Astrocyte (in vitro differentiated cells and primary cell): ENCODE measurements at regions not wholly inside any gene's neighbourhood (a gene's known extent, or its start where the extent isn't known, plus 50 kb on each side); places are given as distances from the start of the nearest gene placed in this dataset.

Experiments
- DNase-seq: peaks from one replicate; pipeline ENCODE4 v3.0.0-alpha.2; 2010; ENCODE audit warnings: low read depth
- FAIRE-seq: peaks from 2 replicates; lab custom pipeline; 2011; peaks lifted over from hg19 to GRCh38; lab: Jason Lieb, UNC
- H2AFZ ChIP-seq: 2 replicates; pipeline ENCODE4 v1.6.0; 2012; ENCODE audit warnings: low read depth, low read length, inconsistent platforms
- H3K27ac ChIP-seq: 2 replicates; pipeline ENCODE4 v1.5.1; 2011; ENCODE audit warnings: low read depth, low read length, inconsistent platforms
- H3K27me3 ChIP-seq: 2 replicates; pipeline ENCODE4 v1.6.0; 2011; ENCODE audit warnings: low read length, inconsistent platforms; ENCODE audit not compliant: insufficient read depth
- H3K36me3 ChIP-seq: 2 replicates; pipeline ENCODE4 v1.5.1; 2011; ENCODE audit warnings: low read length, inconsistent platforms; ENCODE audit not compliant: insufficient read depth
- H3K4me1 ChIP-seq: 2 replicates; pipeline ENCODE4 v1.5.1; 2011; ENCODE audit warnings: low read length, inconsistent platforms; ENCODE audit not compliant: insufficient read depth
- H3K4me2 ChIP-seq: 2 replicates; pipeline ENCODE4 v1.6.0; 2012; ENCODE audit warnings: low read length, inconsistent platforms
- H3K4me3 ChIP-seq: 2 replicates; pipeline ENCODE4 v1.5.1; 2011; ENCODE audit warnings: low read depth, mild to moderate bottlenecking, low read length, inconsistent platforms; ENCODE audit not compliant: insufficient read depth
- H3K79me2 ChIP-seq: 2 replicates; pipeline ENCODE4 v1.6.0; 2012; ENCODE audit warnings: mild to moderate bottlenecking, low read length, inconsistent platforms; ENCODE audit not compliant: insufficient read depth
- H3K9ac ChIP-seq: 2 replicates; pipeline ENCODE4 v1.6.0; 2012; ENCODE audit warnings: mild to moderate bottlenecking, low read length, inconsistent platforms
- H3K9me3 ChIP-seq: 2 replicates; pipeline ENCODE4 v1.5.1; 2012; ENCODE audit warnings: low read depth, mild to moderate bottlenecking, low read length, inconsistent platforms; ENCODE audit not compliant: insufficient read depth
- H4K20me1 ChIP-seq: 2 replicates; pipeline ENCODE4 v1.6.0; 2012; ENCODE audit warnings: low read length, inconsistent platforms; ENCODE audit not compliant: insufficient read depth
- H3K27ac Mint-ChIP-seq: one replicate; pipeline ENCODE4 v1.8.0; 2021; ENCODE audit warnings: mild to moderate bottlenecking, mixed read lengths; ENCODE audit not compliant: unreplicated experiment
- H3K27me3 Mint-ChIP-seq: one replicate; pipeline ENCODE4 v1.8.0; 2021; ENCODE audit warnings: low read depth, mixed read lengths; ENCODE audit not compliant: unreplicated experiment
- H3K36me3 Mint-ChIP-seq: one replicate; pipeline ENCODE4 v1.8.0; 2021; ENCODE audit warnings: low read depth, mixed read lengths; ENCODE audit not compliant: unreplicated experiment
- H3K4me1 Mint-ChIP-seq: one replicate; pipeline ENCODE4 v1.8.0; 2021; ENCODE audit warnings: low read depth, mixed read lengths; ENCODE audit not compliant: unreplicated experiment
- H3K4me3 Mint-ChIP-seq: one replicate; pipeline ENCODE4 v1.8.0; 2021; ENCODE audit warnings: mild to moderate bottlenecking, moderate library complexity, mixed read lengths; ENCODE audit not compliant: unreplicated experiment
- H3K9me3 Mint-ChIP-seq: one replicate; pipeline ENCODE4 v1.8.0; 2021; ENCODE audit warnings: mild to moderate bottlenecking, mixed read lengths; ENCODE audit not compliant: unreplicated experiment
- CTCF ChIP-seq: IDR thresholded peaks from 2 replicates; pipeline ENCODE4 v1.5.1; 2011; ENCODE audit warnings: low read depth, mild to moderate bottlenecking, inconsistent platforms, low read length, moderate library complexity; ENCODE audit not compliant: insufficient read depth
- EZH2 ChIP-seq: IDR thresholded peaks from 2 replicates; pipeline ENCODE4 v1.6.1; 2012; ENCODE audit warnings: mild to moderate bottlenecking, low read length, inconsistent platforms; ENCODE audit not compliant: insufficient read depth

DNA sequence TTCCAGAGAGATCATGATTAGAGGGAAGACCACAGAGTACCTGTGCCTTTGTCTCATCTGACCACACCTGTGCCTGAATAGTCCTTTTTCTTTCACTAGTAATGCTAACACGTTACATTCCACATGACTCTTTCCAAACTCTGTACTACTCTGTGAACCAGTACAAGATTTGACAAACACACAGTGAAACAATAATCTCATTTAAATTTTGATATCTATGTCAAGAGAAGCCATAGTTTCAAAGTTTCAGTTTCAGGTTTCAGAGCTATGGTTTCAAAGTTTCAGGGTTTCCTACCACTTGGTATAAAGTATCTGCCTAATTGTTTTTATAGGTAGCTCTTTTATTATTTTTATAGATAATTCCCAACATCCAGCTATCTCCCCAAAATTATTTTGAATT is 62.0 kb upstream of the PHACTR2 start:
- no peak for FAIRE-seq
- no peak for DNase-seq
- no peak for TF ChIP-seq EZH2
- no peak for TF ChIP-seq CTCF
- no peak overlapping the region for H3K4me3 Mint-ChIP-seq
- H3K4me1 Mint-ChIP-seq, result no peaks in the 10 kb centered on the region
- H3K4me3 ChIP-seq, result no peak overlapping the region
- no peaks in the 10 kb centered on the region for H3K4me1 ChIP-seq
- no peaks in the 10 kb centered on the region for H4K20me1 ChIP-seq
- H3K79me2 ChIP-seq, result no peaks in the 10 kb centered on the region
- H3K27me3 ChIP-seq, result no peaks in the 10 kb centered on the region
- no peak overlapping the region for H2AFZ ChIP-seq
- H3K36me3 ChIP-seq, result no peaks in the 10 kb centered on the region
- no peak overlapping the region for H3K27ac ChIP-seq
- H3K27ac Mint-ChIP-seq, result no peak overlapping the region
- peaks cover 2% of the 10 kb centered on the region for H3K9me3 Mint-ChIP-seq
- H3K9ac ChIP-seq, result no peak overlapping the region
- no peaks in the 10 kb centered on the region for H3K27me3 Mint-ChIP-seq
- no peaks in the 10 kb centered on the region for H3K36me3 Mint-ChIP-seq
- H3K9me3 ChIP-seq, result no peaks in the 10 kb centered on the region
- H3K4me2 ChIP-seq, result no peak overlapping the region

DNA sequence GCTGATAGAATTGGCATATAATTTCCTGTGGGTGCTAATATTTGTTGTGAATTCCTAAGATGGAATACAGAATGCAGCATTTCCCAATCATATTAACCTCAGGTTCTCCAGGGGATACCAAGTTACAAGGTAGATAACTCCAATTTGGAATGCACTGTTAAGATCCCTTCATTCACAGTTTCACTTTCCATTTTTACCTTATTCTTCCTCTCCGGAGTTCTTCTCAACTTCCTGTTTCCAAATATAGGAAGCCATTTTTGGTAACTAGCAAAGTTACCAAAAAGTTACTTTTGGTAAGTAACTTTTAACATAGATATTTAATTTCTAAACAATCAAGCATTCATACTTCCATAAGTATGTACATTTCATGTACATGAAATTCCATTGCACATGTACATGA is 63.5 kb upstream of the PHACTR2 start:
- H4K20me1 ChIP-seq, result no peaks in the 10 kb centered on the region
- no peaks in the 10 kb centered on the region for H3K36me3 ChIP-seq
- no peak overlapping the region for H2AFZ ChIP-seq
- H3K4me3 Mint-ChIP-seq, result no peak overlapping the region
- H3K9ac ChIP-seq, result no peak overlapping the region
- no peak overlapping the region for H3K4me2 ChIP-seq
- H3K27ac Mint-ChIP-seq, result no peak overlapping the region
- H3K9me3 Mint-ChIP-seq, result peaks cover 2% of the 10 kb centered on the region
- no peak overlapping the region for H3K27ac ChIP-seq
- no peak for TF ChIP-seq EZH2
- TF ChIP-seq CTCF, result no peak
- no peaks in the 10 kb centered on the region for H3K36me3 Mint-ChIP-seq
- FAIRE-seq (no peak), DNase-seq (no peak)
- H3K27me3 Mint-ChIP-seq, result no peaks in the 10 kb centered on the region
- H3K4me1 ChIP-seq, result no peaks in the 10 kb centered on the region
- H3K27me3 ChIP-seq, result no peaks in the 10 kb centered on the region
- no peaks in the 10 kb centered on the region for H3K79me2 ChIP-seq
- H3K4me1 Mint-ChIP-seq, result no peaks in the 10 kb centered on the region
- H3K9me3 ChIP-seq, result no peaks in the 10 kb centered on the region
- no peak overlapping the region for H3K4me3 ChIP-seq

DNA sequence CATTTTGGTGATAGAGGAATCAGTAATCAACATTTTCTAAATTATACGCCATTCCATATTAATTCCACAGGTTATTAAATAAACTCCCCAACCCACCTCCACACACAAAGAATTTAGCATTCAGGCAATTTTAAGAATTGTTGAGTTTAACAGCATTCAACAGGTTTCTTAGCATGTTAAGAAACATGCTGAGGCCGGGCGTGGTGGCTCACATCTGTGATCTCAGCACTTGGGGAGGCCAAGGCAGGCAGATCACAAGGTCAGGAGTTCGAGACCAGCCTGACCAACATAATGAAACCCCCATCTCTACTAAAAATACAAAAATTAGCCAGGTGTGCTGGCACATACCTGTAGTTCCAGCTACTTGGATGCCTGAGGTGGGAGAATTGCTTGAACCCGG is 64.0 kb upstream of the PHACTR2 start:
- DNase-seq, result no peak
- H3K27me3 Mint-ChIP-seq, result no peaks in the 10 kb centered on the region

More for the DNA sequence above, 64.0 kb upstream of the PHACTR2 start:
- Histone ChIP-seq H4K20me1 (no peaks in the 10 kb centered on the region), H3K79me2 (no peaks in the 10 kb centered on the region), H3K9ac (no peak overlapping the region), H3K4me2 (no peak overlapping the region), H3K27me3 (no peaks in the 10 kb centered on the region), H3K27ac (no peak overlapping the region), H3K36me3 (no peaks in the 10 kb centered on the region), H3K9me3 (no peaks in the 10 kb centered on the region), H2AFZ (no peak overlapping the region), H3K4me3 (no peak overlapping the region), H3K4me1 (no peaks in the 10 kb centered on the region)
- no peak for FAIRE-seq
- Mint-ChIP-seq H3K36me3 (no peaks in the 10 kb centered on the region), H3K4me3 (no peak overlapping the region), H3K4me1 (no peaks in the 10 kb centered on the region), H3K27ac (no peak overlapping the region), H3K9me3 (peaks cover 2% of the 10 kb centered on the region)
- TF ChIP-seq CTCF (no peak), EZH2 (no peak)
